Stromal cell of bone marrow (primary cell): ENCODE measurements at regions not wholly inside any gene's neighbourhood (a gene's known extent, or its start where the extent isn't known, plus 50 kb on each side); places are given as distances from the start of the nearest gene placed in this dataset.
"Not testable (repeated sequence)": the region's sequence is repeated elsewhere in the genome, so short reads cannot be mapped to it uniquely, and the experiment has no call there.

Experiments used
- DNase-seq: peaks from one replicate; pipeline ENCODE4 v3.0.0-alpha.2; 2012; ENCODE audit warnings: low read depth

- DNase-seq, result no peak
Observed at GRCh38 chrX:140342410-140342809, 162.5 kb downstream of the SOX3 start.

GRCh38 chrX:140337263-140337662 is 167.6 kb downstream of the SOX3 start:
- DNase-seq, result no peak

- DNase-seq, result no peak
Observed at GRCh38 chrX:140318296-140318695, 186.6 kb downstream of the SOX3 start.

GRCh38 chrX:140317462-140317861 is 187.4 kb downstream of the SOX3 start:
- DNase-seq, result no peak

GRCh38 chrX:140298960-140299825 is 205.7 kb downstream of the SOX3 start:
- DNase-seq, result no peak

- no peak for DNase-seq
Observed at GRCh38 chrX:140297273-140297672, 207.6 kb downstream of the SOX3 start.

GRCh38 chrX:140292961-140293360 is 211.9 kb downstream of the SOX3 start:
- no peak for DNase-seq

- no peak for DNase-seq
Observed at GRCh38 chrX:140292188-140292587, 212.7 kb downstream of the SOX3 start.

GRCh38 chrX:140274811-140275525 is 229.9 kb downstream of the SOX3 start:
- peak; percentile 1 for DNase-seq

- DNase-seq, result no peak
Observed at GRCh38 chrX:140273921-140274320, 230.9 kb downstream of the SOX3 start.

- DNase-seq, result no peak
Observed at GRCh38 chrX:140250391-140250790, 254.5 kb downstream of the SOX3 start.

GRCh38 chrX:140249088-140249487 is 255.8 kb downstream of the SOX3 start:
- no peak for DNase-seq

- DNase-seq, result no peak
Observed at GRCh38 chrX:140229191-140229590, 263.9 kb upstream of the CXorf66 start.

GRCh38 chrX:140226037-140226436 is 260.7 kb upstream of the CXorf66 start:
- not testable (repeated sequence) for DNase-seq

- not testable (repeated sequence) for DNase-seq
Observed at GRCh38 chrX:140215894-140216293, 250.6 kb upstream of the CXorf66 start.

GRCh38 chrX:140214518-140214917 is 249.2 kb upstream of the CXorf66 start:
- DNase-seq, result not testable (repeated sequence)

- no peak for DNase-seq
Observed at GRCh38 chrX:140206657-140207056, 241.3 kb upstream of the CXorf66 start.

GRCh38 chrX:140190441-140191108 is 225.3 kb upstream of the CXorf66 start:
- DNase-seq, result no peak

GRCh38 chrX:140180585-140180984 is 215.3 kb upstream of the CXorf66 start:
- DNase-seq, result no peak

- DNase-seq, result no peak
Observed at GRCh38 chrX:140177821-140178220, 212.5 kb upstream of the CXorf66 start.

- DNase-seq, result no peak
Observed at GRCh38 chrX:140172401-140172800, 207.1 kb upstream of the CXorf66 start.

- DNase-seq, result no peak
Observed at GRCh38 chrX:140167551-140167950, 202.2 kb upstream of the CXorf66 start.

- DNase-seq, result no peak
Observed at GRCh38 chrX:140165849-140166248, 200.5 kb upstream of the CXorf66 start.
